HG03432 (cell line): ENCODE measurements at regions not wholly inside any gene's neighbourhood (a gene's known extent, or its start where the extent isn't known, plus 50 kb on each side); places are given as distances from the start of the nearest gene placed in this dataset.

Experiments used
- ATAC-seq: cut with Tn5 transposase; IDR thresholded peaks from one replicate; pipeline ENCODE4 v1.9.1; 2021; ENCODE audit warnings: mild to moderate bottlenecking, moderate library complexity; ENCODE audit not compliant: unreplicated experiment

GRCh38 chr2:105460048-105460732, 61.3 kb upstream of the FHL2 start:
- no peak for ATAC-seq

- ATAC-seq, result no peak
Measured at GRCh38 chr2:105458076-105458475, 59.2 kb upstream of the FHL2 start.

GRCh38 chr2:105455488-105456003, 56.7 kb upstream of the FHL2 start:
- ATAC-seq, result no peak

- ATAC-seq, result no peak
Measured at GRCh38 chr2:105454801-105455485, 56.1 kb upstream of the FHL2 start.

- no peak for ATAC-seq
Measured at GRCh38 chr2:105451571-105452166, 52.8 kb upstream of the FHL2 start.

GRCh38 chr2:105450471-105450870, 51.6 kb upstream of the FHL2 start:
- no peak for ATAC-seq

- ATAC-seq, result no peak
Measured at GRCh38 chr2:105449076-105449475, 50.2 kb upstream of the FHL2 start.
